GM06990 (cell line): ENCODE measurements at regions not wholly inside any gene's neighbourhood (a gene's known extent, or its start where the extent isn't known, plus 50 kb on each side); places are given as distances from the start of the nearest gene placed in this dataset.
"Not testable (repeated sequence)": the region's sequence is repeated elsewhere in the genome, so short reads cannot be mapped to it uniquely, and the experiment has no call there.

Experiments used
- DNase-seq: peaks from one replicate; pipeline ENCODE4 v3.0.0-alpha.2; 2011; ENCODE audit not compliant: insufficient read length; ENCODE audit errors: extremely low read depth
- H3K27me3 ChIP-seq: replicated peaks from 2 replicates; pipeline ENCODE4 v1.6.0; 2011; ENCODE audit warnings: low read length; ENCODE audit not compliant: control insufficient read depth, insufficient read depth
- H3K36me3 ChIP-seq: 2 replicates; pipeline ENCODE4 v1.5.1; 2011; ENCODE audit warnings: low read length; ENCODE audit not compliant: control insufficient read depth, insufficient read depth
- H3K4me3 ChIP-seq: replicated peaks from 2 replicates; pipeline ENCODE4 v1.5.1; 2011; ENCODE audit warnings: low read depth, mild to moderate bottlenecking, control low read depth, low read length
- TF ChIP-seq, protein P1 (sequence below): IDR thresholded peaks from 2 replicates; pipeline ENCODE4 v1.5.1; 2011; ENCODE audit warnings: low read length, control low read depth, mild to moderate bottlenecking, inconsistent platforms; ENCODE audit not compliant: insufficient read depth, poor library complexity, severe bottlenecking

DNA sequence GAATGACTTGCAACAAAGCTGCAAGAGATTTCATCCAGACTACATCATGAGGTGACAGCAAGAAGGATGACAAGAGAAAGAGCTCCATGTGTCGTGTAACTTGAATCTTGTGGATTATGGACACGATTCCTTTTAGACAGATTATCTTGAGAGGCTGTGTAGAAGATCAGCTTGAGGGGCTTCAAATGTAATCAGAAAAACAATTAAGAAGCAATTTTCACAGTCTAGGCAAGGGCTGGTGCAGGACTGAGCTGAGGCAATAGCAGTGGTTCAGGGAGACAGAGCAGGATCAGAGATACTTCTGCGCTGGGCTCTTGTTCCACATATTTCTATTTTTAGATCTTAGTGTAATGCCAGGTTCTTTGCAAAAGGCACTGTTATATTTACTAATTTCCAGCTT is 253.0 kb upstream of the COBL start:
- no peak for DNase-seq
- Histone ChIP-seq H3K27me3 (no peaks in the 10 kb centered on the region), H3K4me3 (no peak overlapping the region), H3K36me3 (no peaks in the 10 kb centered on the region)
- TF ChIP-seq, protein P1, sequence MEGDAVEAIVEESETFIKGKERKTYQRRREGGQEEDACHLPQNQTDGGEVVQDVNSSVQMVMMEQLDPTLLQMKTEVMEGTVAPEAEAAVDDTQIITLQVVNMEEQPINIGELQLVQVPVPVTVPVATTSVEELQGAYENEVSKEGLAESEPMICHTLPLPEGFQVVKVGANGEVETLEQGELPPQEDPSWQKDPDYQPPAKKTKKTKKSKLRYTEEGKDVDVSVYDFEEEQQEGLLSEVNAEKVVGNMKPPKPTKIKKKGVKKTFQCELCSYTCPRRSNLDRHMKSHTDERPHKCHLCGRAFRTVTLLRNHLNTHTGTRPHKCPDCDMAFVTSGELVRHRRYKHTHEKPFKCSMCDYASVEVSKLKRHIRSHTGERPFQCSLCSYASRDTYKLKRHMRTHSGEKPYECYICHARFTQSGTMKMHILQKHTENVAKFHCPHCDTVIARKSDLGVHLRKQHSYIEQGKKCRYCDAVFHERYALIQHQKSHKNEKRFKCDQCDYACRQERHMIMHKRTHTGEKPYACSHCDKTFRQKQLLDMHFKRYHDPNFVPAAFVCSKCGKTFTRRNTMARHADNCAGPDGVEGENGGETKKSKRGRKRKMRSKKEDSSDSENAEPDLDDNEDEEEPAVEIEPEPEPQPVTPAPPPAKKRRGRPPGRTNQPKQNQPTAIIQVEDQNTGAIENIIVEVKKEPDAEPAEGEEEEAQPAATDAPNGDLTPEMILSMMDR, result no peak

DNA sequence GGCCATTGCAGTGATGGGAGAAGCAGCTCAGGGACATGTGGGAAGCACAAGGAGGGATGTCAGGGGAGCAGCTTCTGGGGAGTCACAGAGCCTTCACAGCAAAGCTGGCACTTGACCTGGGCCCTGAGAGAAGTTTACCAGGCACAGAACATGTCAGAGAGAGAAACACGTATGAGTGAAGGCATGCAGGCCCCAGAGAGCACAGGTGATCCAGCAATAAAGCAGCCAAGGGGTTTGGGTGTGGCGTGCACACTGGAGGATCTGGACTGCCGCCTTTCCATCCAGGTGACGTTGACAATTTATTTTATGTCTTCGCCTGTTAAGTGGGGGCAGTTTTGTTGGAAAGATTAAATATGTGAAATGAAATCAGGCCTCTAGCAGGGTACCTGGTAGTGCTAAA is 252.6 kb upstream of the COBL start:
- TF ChIP-seq, protein P1, result no peak

DNA sequence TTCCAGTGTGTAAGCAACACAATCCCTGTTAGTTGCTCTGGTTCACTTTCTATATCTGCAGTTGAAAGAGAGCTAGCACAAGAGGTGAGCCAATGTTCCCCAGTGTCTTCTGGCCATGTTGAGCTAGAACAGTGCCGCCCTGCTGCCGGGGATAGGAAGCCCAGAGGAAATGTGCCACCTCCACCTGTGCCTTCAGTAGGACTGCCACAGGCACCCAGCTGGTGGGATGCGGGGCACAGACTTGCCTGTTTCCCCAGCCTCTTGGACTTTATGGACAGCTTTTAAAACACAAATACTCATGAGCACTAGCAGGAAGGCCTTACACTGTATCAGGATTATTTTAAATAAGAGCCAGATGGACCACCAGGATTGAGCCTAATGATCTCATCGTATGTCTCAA is 234.5 kb upstream of the COBL start:
- TF ChIP-seq, protein P1, result no peak
- H3K36me3 ChIP-seq, result no peaks in the 10 kb centered on the region
- H3K4me3 ChIP-seq, result no peak overlapping the region
- DNase-seq, result no peak
- H3K27me3 ChIP-seq, result no peaks in the 10 kb centered on the region

More for the DNA sequence above, 252.6 kb upstream of the COBL start:
- Histone ChIP-seq H3K4me3 (no peak overlapping the region), H3K36me3 (no peaks in the 10 kb centered on the region), H3K27me3 (no peaks in the 10 kb centered on the region)
- no peak for DNase-seq

DNA sequence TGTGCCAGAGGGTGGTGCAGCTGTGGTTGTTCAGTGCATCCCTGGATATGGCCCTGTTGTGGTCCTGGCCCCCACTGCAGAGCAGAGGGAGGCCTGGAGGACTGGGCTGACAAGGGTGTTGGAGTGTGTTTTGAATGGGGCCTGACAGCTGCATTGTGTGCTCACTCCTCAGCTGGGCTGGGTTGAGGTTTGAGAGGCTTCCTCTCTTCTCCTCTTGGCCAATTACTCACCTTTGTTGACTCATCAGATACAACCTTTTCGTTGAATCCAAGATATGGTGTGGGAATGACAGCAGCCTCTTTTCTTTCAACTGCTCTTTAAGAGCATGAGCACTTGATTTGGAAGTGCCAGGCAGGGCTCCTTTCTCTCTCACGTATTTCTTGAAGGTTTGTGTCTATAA is 228.5 kb upstream of the COBL start:
- DNase-seq, result no peak
- TF ChIP-seq, protein P1, result no peak

DNA sequence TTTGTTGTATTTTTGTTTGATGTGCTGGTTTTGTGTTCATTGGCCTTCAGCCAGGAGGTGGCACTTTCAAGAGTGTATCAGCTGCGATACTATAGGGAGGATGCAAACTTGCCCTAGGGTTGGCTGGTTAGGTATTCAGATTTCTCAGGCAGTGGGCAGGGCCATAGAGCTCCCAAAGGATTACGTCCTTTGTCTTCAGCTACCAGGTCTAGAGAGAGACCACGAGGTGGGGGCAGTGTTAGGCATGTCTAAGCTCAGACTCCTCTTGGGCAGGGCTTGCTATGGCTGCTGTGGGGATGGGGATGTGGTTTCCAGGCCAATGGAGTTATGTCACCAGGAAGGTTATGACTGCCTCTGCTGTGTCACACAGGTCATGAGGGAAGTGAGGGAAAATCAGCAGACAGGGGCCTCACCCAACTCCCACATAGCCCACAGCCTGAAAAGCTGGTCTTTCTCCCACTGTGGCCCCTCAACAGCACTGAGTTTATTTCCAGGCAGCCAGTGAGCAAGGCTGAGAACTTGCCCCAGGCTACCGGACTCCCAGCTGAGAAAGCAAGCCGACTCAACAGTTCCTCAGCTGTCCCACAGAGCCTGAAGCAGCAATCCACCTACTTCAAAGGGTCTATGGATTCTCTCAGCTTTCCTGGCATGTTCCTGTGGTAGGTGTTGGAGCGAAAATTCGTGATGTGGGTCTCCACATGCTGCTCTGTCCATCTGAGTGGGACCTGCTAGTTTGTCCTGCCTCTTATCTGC is 227.4 kb upstream of the COBL start:
- DNase-seq, result no peak
- TF ChIP-seq, protein P1, result no peak
- no peaks in the 10 kb centered on the region for H3K36me3 ChIP-seq
- no peak overlapping the region for H3K4me3 ChIP-seq
- H3K27me3 ChIP-seq, result no peaks in the 10 kb centered on the region

More for the DNA sequence above, 228.5 kb upstream of the COBL start:
- no peak overlapping the region for H3K4me3 ChIP-seq
- H3K27me3 ChIP-seq, result no peaks in the 10 kb centered on the region
- H3K36me3 ChIP-seq, result no peaks in the 10 kb centered on the region

DNA sequence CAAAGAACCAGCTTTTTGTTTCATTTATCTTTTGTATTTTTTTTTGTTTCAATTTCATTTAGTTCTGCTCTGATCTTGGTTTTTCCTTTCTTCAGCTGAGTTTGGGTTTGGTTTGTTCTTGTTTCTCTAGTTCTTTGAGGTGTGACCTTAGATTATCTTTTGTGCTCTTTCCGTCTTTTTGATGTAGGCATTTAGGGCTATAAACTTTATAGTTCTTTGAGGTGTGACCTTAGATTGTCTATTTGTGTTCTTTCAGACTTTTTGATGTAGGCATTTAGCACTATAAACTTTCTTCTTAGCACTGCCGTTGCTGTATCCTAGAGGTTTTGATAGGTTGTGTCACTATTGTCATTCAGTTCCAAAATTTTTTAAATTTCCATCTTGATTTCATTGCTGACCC is 224.3 kb upstream of the COBL start:
- not testable (repeated sequence) for H3K4me3 ChIP-seq, H3K36me3 ChIP-seq, H3K27me3 ChIP-seq, DNase-seq
